ENCODE measurements at regions not wholly inside any gene's neighbourhood (a gene's known extent, or its start where the extent isn't known, plus 50 kb on each side); places are given as distances from the start of the nearest gene placed in this dataset.

DNA sequence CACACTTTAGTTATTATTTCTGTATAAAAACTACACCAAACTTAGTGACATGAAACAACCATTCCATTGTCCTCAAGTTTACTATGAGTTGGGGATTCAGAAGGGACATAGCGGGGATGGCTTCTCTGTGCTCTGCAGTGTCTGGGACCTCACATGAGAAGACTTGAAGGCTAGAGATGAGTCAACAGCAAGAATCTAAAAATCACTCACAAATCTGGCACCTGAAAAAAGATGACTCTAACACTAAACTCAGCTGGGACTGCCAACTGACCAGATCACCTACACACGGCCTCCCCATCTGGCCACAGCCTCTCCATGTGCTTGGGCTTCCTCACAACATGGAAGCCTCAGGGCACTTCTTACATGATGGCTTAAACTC, 63.0 kb upstream of the EYA2 start:
- Histone ChIP-seq H3K9me3 (ENCODE audit: control insufficient read depth, insufficient read depth, low read length) (no peaks in the 10 kb centered on the region), H3K36me3 (ENCODE audit: control insufficient read depth, insufficient read depth, low read length) (no peaks in the 10 kb centered on the region), H3K27ac (ENCODE audit: low read depth, low read length) (no peak overlapping the region), H3K9ac (ENCODE audit: low read depth, low read length) (no peak overlapping the region), H3K27me3 (ENCODE audit: control insufficient read depth, insufficient read depth, low read length) (no peaks in the 10 kb centered on the region), H3K4me1 (ENCODE audit: control insufficient read depth, insufficient read depth, low read length) (no peaks in the 10 kb centered on the region), H3K4me3 (ENCODE audit: low read depth, low read length) (no peak overlapping the region)

DNA sequence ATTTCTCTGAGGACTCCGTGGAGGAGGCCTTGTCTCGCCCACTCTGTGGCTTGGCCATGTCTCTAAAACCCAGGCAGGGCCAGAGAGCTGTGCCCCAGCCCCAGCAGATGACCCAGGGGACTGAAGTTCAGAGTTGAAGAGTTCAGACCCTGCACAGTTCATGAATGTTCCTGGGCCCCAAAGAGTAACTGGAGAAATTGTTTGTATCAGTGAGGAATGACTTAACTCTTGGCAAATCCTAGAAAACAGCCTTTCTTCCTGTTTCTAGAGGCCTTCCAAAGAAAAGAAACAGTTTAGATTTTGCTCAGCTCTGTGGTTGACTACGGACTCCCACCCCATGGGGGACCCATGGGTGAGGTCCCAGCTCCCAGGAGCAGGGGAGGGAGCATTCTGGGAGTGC, 62.1 kb upstream of the EYA2 start:
- Histone ChIP-seq H3K4me1 (ENCODE audit: control insufficient read depth, insufficient read depth, low read length) (no peaks in the 10 kb centered on the region), H3K4me3 (ENCODE audit: low read depth, low read length) (no peak overlapping the region), H3K36me3 (ENCODE audit: control insufficient read depth, insufficient read depth, low read length) (no peaks in the 10 kb centered on the region), H3K9ac (ENCODE audit: low read depth, low read length) (no peak overlapping the region), H3K9me3 (ENCODE audit: control insufficient read depth, insufficient read depth, low read length) (no peaks in the 10 kb centered on the region), H3K27me3 (ENCODE audit: control insufficient read depth, insufficient read depth, low read length) (no peaks in the 10 kb centered on the region), H3K27ac (ENCODE audit: low read depth, low read length) (no peak overlapping the region)

- H3K9me3 ChIP-seq (ENCODE audit: control insufficient read depth, insufficient read depth, low read length) = no peaks in the 10 kb centered on the region
- no peak overlapping the region for H3K27ac ChIP-seq (ENCODE audit: low read depth, low read length)
- no peaks in the 10 kb centered on the region for H3K36me3 ChIP-seq (ENCODE audit: control insufficient read depth, insufficient read depth, low read length)
- 0 out of 2 replicates have a peak, but pooled peaks cover 2% of the 10 kb centered on the region for H3K4me1 ChIP-seq (ENCODE audit: control insufficient read depth, insufficient read depth, low read length)
- H3K4me3 ChIP-seq (ENCODE audit: low read depth, low read length) = no peak overlapping the region
- H3K9ac ChIP-seq (ENCODE audit: low read depth, low read length) = no peak overlapping the region
- H3K27me3 ChIP-seq (ENCODE audit: control insufficient read depth, insufficient read depth, low read length) = no peaks in the 10 kb centered on the region
Measured at GRCh38 chr20:46833360-46833759, 61.3 kb upstream of the EYA2 start.

DNA sequence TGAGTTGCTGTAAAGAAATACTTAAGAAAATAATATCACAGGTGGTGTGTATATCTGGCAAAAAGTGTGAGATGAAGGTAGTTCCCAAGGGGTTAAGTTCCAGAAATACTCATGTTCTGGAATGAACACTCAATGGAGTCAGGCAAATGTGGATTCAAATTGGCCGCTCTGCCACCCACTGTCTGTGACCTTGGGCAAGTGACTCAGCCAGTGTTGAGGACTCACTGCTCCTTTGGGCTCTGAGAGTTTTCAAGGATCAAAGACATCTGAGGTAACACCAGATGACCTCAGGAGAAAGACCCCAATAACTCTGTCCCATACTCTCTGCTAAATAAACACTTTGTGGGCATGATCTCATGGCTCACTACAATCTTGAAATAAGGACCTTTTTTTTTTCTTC, 59.2 kb upstream of the EYA2 start:
- Histone ChIP-seq H3K9me3 (ENCODE audit: control insufficient read depth, insufficient read depth, low read length) (no peaks in the 10 kb centered on the region), H3K9ac (ENCODE audit: low read depth, low read length) (no peak overlapping the region), H3K4me3 (ENCODE audit: low read depth, low read length) (no peak overlapping the region), H3K27me3 (ENCODE audit: control insufficient read depth, insufficient read depth, low read length) (no peaks in the 10 kb centered on the region), H3K27ac (ENCODE audit: low read depth, low read length) (no peak overlapping the region), H3K36me3 (ENCODE audit: control insufficient read depth, insufficient read depth, low read length) (no peaks in the 10 kb centered on the region), H3K4me1 (ENCODE audit: control insufficient read depth, insufficient read depth, low read length) (0 out of 2 replicates have a peak, but pooled peaks cover 2% of the 10 kb centered on the region)

DNA sequence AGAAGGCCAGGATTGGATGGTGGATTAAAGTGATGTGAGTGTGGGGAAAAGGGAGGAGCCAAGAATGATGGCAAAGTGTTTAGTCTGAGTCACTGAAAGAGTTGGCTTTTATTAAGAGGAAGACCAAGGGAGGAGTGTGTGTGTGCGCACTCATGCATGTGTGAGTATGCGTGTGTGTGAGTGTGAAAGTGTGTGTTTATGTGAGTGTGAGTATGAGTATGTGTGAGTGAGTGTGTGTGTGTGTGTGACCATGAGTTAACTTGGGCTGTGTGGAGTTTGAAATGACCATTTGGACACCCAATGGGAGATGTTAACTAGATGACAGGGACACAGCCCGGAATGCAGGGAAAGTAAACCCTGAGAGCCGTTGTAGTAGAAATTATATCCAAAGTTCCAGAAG, 57.6 kb upstream of the EYA2 start:
- H3K9me3 ChIP-seq (ENCODE audit: control insufficient read depth, insufficient read depth, low read length) = no peaks in the 10 kb centered on the region
- 0 out of 2 replicates have a peak, but pooled peaks cover 2% of the 10 kb centered on the region for H3K4me1 ChIP-seq (ENCODE audit: control insufficient read depth, insufficient read depth, low read length)
- no peaks in the 10 kb centered on the region for H3K27me3 ChIP-seq (ENCODE audit: control insufficient read depth, insufficient read depth, low read length)
- no peaks in the 10 kb centered on the region for H3K36me3 ChIP-seq (ENCODE audit: control insufficient read depth, insufficient read depth, low read length)
- H3K27ac ChIP-seq (ENCODE audit: low read depth, low read length) = no peak overlapping the region
- H3K4me3 ChIP-seq (ENCODE audit: low read depth, low read length) = no peak overlapping the region
- no peak overlapping the region for H3K9ac ChIP-seq (ENCODE audit: low read depth, low read length)

- Histone ChIP-seq H3K27ac (ENCODE audit: low read depth, low read length) (no peak overlapping the region), H3K9ac (ENCODE audit: low read depth, low read length) (no peak overlapping the region), H3K4me1 (ENCODE audit: control insufficient read depth, insufficient read depth, low read length) (0 out of 2 replicates have a peak, but pooled peaks cover 2% of the 10 kb centered on the region), H3K27me3 (ENCODE audit: control insufficient read depth, insufficient read depth, low read length) (no peaks in the 10 kb centered on the region), H3K4me3 (ENCODE audit: low read depth, low read length) (no peak overlapping the region), H3K9me3 (ENCODE audit: control insufficient read depth, insufficient read depth, low read length) (no peaks in the 10 kb centered on the region), H3K36me3 (ENCODE audit: control insufficient read depth, insufficient read depth, low read length) (no peaks in the 10 kb centered on the region)
Measured at GRCh38 chr20:46838011-46838410, 56.6 kb upstream of the EYA2 start.

- 0 out of 2 replicates have a peak, but pooled peaks cover 2% of the 10 kb centered on the region for H3K4me1 ChIP-seq (ENCODE audit: control insufficient read depth, insufficient read depth, low read length)
- no peak overlapping the region for H3K4me3 ChIP-seq (ENCODE audit: low read depth, low read length)
- no peaks in the 10 kb centered on the region for H3K36me3 ChIP-seq (ENCODE audit: control insufficient read depth, insufficient read depth, low read length)
- H3K9me3 ChIP-seq (ENCODE audit: control insufficient read depth, insufficient read depth, low read length) = no peaks in the 10 kb centered on the region
- H3K9ac ChIP-seq (ENCODE audit: low read depth, low read length) = no peak overlapping the region
- H3K27me3 ChIP-seq (ENCODE audit: control insufficient read depth, insufficient read depth, low read length) = no peaks in the 10 kb centered on the region
- H3K27ac ChIP-seq (ENCODE audit: low read depth, low read length) = no peak overlapping the region
Measured at GRCh38 chr20:46840054-46840729, 54.5 kb upstream of the EYA2 start.
